ENCODE measurements at regions not wholly inside any gene's neighbourhood (a gene's known extent, or its start where the extent isn't known, plus 50 kb on each side); places are given as distances from the start of the nearest gene placed in this dataset.
"Not testable (repeated sequence)": the region's sequence is repeated elsewhere in the genome, so short reads cannot be mapped to it uniquely, and the experiment has no call there.

DNA sequence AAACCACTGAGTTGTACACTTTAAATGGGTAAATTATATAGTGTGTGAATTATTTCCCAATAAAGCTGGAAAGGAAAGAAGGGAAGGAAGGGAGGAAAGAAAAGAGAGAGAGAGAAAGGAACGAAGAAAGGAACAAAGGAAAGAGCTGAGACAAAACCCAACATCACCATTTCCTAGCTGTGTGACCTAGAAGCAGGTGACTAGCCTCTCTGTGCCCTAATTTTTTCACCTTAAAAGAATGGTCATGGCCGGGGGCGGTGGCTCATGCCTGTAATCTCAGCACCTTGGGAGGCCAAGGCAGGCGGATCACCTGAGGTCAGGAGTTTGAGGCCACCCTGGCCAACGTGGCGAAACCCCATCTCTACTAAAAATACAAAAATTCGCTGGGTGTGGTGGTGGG, 155.8 kb downstream of the C16orf95 start:
- TF ChIP-seq, protein P1, sequence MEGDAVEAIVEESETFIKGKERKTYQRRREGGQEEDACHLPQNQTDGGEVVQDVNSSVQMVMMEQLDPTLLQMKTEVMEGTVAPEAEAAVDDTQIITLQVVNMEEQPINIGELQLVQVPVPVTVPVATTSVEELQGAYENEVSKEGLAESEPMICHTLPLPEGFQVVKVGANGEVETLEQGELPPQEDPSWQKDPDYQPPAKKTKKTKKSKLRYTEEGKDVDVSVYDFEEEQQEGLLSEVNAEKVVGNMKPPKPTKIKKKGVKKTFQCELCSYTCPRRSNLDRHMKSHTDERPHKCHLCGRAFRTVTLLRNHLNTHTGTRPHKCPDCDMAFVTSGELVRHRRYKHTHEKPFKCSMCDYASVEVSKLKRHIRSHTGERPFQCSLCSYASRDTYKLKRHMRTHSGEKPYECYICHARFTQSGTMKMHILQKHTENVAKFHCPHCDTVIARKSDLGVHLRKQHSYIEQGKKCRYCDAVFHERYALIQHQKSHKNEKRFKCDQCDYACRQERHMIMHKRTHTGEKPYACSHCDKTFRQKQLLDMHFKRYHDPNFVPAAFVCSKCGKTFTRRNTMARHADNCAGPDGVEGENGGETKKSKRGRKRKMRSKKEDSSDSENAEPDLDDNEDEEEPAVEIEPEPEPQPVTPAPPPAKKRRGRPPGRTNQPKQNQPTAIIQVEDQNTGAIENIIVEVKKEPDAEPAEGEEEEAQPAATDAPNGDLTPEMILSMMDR (conservative IDR thresholded peaks at IDR 0.05; ENCODE audit: low read length): not testable (repeated sequence)
- TF ChIP-seq EZH2phosphoT487 (IDR thresholded peaks at IDR 0.05; ENCODE audit: borderline replicate concordance, low read depth, low read length): not testable (repeated sequence)

Data from OCI-LY7 (cell line).